Thymus (tissue), 11 donors: ENCODE measurements at regions not wholly inside any gene's neighbourhood (a gene's known extent, or its start where the extent isn't known, plus 50 kb on each side); places are given as distances from the start of the nearest gene placed in this dataset.

Experiments used
- DNase-seq, 9 donors: peaks; one replicate each; pipeline ENCODE4 v3.0.0-alpha.2; 2013; ENCODE audit warnings: low spot score in 9 of 9, low read depth in 6 of 9, missing footprints in 1 of 9
- H3K27ac ChIP-seq, 2 donors: one replicate each; pipeline ENCODE4 v1.5.1; 2013; ENCODE audit warnings: control low read depth in 1 of 2, low read depth in 1 of 2, low read length in 1 of 2, mild to moderate bottlenecking in 1 of 2, moderate library complexity in 1 of 2
- H3K27me3 ChIP-seq, 2 donors: one replicate each; pipeline ENCODE4 v1.5.1; 2013; ENCODE audit warnings: low read length in 1 of 2; ENCODE audit not compliant: control insufficient read depth in 2 of 2, insufficient read depth in 1 of 2
- H3K36me3 ChIP-seq, 2 donors: one replicate each; pipeline ENCODE4 v1.5.1; 2013; ENCODE audit warnings: low read length in 1 of 2, mild to moderate bottlenecking in 1 of 2, moderate library complexity in 1 of 2; ENCODE audit not compliant: control insufficient read depth in 2 of 2, insufficient read depth in 2 of 2
- H3K4me1 ChIP-seq, 2 donors: one replicate each; pipeline ENCODE4 v1.5.1; 2013; ENCODE audit warnings: low read length in 2 of 2; ENCODE audit not compliant: control insufficient read depth in 2 of 2, insufficient read depth in 2 of 2
- H3K4me3 ChIP-seq, 2 donors: one replicate each; pipeline ENCODE4 v1.5.1; 2013; ENCODE audit warnings: low read length in 2 of 2, control low read depth in 1 of 2, mild to moderate bottlenecking in 1 of 2
- H3K9me3 ChIP-seq, 2 donors: one replicate each; pipeline ENCODE4 v1.5.1; 2013; ENCODE audit warnings: low read length in 1 of 2, mild to moderate bottlenecking in 1 of 2; ENCODE audit not compliant: control insufficient read depth in 2 of 2, insufficient read depth in 1 of 2
- WGBS: extraction: QIAGEN DNeasy Blood & Tissue Kit; methylation state at CpG from one replicate; pipeline ENCODE4 v1.1.7; 2013; 5-methylcytosine and 5-hydroxymethylcytosine counted together
- donor health status: healthy.

DNA sequence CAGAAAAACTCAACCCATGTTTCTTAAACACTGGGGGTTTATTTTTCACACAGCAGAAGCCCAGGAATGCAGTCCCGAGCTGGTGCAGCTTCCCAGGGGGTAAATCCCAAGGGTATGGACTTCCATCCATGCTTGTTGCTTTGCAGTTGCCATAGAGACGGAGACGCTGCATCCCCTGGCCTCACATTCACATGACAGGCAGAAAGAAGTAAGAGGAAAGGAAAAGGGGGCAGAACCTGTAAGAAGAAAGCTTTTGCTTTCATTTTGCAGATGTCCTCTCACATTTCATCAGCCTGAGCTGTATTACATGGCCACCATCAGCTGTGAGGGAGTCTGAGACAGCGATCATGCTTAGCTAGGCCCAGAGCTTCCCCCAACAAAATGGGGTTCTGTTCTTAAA, 321.0 kb downstream of the AGTPBP1 start:
- Histone ChIP-seq H3K27ac (no peak overlapping the region), H3K4me3 (no peak overlapping the region), H3K36me3 (no peaks in the 10 kb centered on the region), H3K9me3 (no peaks in the 10 kb centered on the region), H3K27me3 (no peaks in the 10 kb centered on the region), H3K4me1 (peaks cover 2% of the 10 kb centered on the region in 2 donors)
- 46% methylated on average over 4 of the region's 4 CpGs for WGBS
- peak in 2 of 9 donors; percentile 4 to 20 for DNase-seq

DNA sequence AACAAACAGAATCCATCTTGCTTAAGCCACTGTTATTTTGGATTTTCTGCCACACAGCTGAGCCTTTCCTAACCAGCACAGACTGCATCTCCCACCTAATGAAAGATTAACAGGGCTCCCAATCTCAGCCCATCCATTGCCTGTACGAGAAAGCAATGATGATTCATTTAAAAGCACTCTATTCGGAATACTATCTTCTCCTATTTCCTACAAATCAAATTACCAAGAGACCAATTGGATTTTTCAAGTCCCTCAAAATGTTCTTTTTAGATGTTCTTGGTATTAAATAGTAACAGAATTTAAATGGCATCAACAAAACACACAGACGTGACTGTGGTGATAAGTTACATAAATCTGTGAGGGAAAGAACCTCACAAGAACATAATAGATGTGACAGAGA, 324.1 kb downstream of the AGTPBP1 start:
- Histone ChIP-seq H3K36me3 (no peaks in the 10 kb centered on the region), H3K27ac (no peak overlapping the region), H3K27me3 (no peaks in the 10 kb centered on the region), H3K4me3 (no peak overlapping the region), H3K4me1 (peaks cover 0 to 2% of the 10 kb centered on the region in 2 donors), H3K9me3 (no peaks in the 10 kb centered on the region)
- WGBS: 97% methylated on average over 3 of the region's 3 CpGs
- no peak for DNase-seq

DNA sequence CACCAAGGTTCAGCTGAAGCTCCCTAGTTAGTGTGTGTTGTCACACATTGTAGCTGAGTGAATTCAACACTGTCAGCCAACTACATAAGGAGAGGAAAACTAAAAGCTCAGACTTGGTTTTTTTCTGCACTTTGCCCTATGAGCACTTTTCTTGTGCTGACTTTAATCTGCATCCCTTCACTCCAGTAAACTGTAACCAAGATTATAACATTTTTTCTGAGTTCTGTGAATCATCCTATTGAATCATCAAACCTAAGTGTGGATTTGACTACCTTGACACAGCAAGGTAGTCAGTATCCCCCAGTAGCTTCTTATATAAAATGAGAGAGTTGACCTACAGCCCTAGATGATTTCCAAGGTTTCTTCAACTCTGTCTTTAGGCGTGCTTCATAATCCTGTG, 325.0 kb downstream of the AGTPBP1 start:
- no peaks in the 10 kb centered on the region for H3K9me3 ChIP-seq
- peaks cover 0 to 2% of the 10 kb centered on the region in 2 donors for H3K4me1 ChIP-seq
- H3K36me3 ChIP-seq: no peaks in the 10 kb centered on the region
- DNase-seq: no peak
- WGBS: 91% methylated on average over 1 of the region's 1 CpG
- H3K27ac ChIP-seq: no peak overlapping the region
- H3K4me3 ChIP-seq: no peak overlapping the region
- no peaks in the 10 kb centered on the region for H3K27me3 ChIP-seq

DNA sequence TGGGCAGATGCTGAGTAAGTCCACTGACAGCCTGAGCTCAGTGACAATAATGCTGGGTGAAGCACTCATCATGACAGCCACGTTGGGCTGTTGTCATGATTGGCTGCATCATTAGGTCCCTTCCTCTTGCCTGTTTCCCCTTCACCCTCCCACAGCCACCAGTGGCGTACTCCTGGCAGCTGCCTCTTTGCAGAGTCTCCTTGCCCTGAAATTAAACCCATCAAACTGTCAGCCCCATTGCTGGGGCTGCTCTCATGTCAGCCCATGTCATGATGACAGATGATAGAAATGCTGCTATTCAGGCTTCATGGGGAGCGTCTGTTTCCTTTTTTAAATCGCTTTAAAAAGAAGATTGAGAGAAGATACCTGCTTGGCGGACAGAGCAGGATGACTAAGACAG, 327.4 kb downstream of the AGTPBP1 start:
- no peaks in the 10 kb centered on the region for H3K36me3 ChIP-seq
- no peak overlapping the region for H3K27ac ChIP-seq
- no peaks in the 10 kb centered on the region for H3K27me3 ChIP-seq
- WGBS: 67% methylated on average over 5 of the region's 5 CpGs
- no peaks in the 10 kb centered on the region for H3K9me3 ChIP-seq
- no peak for DNase-seq
- no peak overlapping the region for H3K4me3 ChIP-seq
- no peaks in the 10 kb centered on the region for H3K4me1 ChIP-seq

DNA sequence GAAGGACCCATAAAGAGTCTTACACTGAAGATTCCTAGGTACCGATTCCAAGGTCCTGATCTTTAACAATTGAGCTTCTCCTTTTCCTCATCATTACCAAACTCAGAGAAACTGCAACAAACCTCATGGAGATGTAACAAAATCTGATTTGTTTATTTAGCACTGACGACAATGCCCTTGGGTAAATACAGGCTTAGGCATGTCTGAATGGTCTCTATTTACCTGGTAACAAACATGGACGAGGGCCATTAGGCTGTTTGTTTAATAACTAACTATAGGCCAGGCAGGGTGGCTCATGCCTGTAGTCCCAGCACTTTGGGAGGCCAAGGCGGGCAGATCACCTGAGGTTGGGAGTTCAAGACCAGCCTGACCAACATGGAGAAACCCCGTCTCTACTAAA, 333.3 kb downstream of the AGTPBP1 start:
- WGBS: 93% methylated on average over 4 of the region's 5 CpGs

DNA sequence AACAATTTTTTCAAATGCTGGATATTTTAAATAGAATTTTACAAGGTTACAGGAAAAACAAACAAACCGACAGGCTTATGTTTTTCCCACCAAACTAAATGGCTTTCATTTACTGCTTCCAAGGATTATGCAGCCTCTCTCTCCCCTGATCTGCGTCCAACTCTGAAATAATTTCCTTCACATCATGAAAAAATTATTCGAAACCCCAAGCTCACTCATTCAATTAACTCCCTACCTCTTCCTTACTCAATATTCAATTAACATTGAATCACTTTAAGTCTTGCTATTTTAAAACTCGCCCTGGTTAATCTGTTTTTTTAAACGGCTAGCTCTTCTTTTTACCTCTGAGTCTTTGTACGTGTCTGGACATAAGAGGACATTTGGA, 336.2 kb downstream of the AGTPBP1 start:
- 95% methylated on average over 6 of the region's 6 CpGs for WGBS
- H3K9me3 ChIP-seq: no peaks in the 10 kb centered on the region

More for the DNA sequence above, 333.3 kb downstream of the AGTPBP1 start:
- Histone ChIP-seq H3K27ac (no peak overlapping the region), H3K4me3 (no peak overlapping the region), H3K36me3 (no peaks in the 10 kb centered on the region), H3K4me1 (no peaks in the 10 kb centered on the region), H3K9me3 (no peaks in the 10 kb centered on the region), H3K27me3 (no peaks in the 10 kb centered on the region)
- no peak for DNase-seq

DNA sequence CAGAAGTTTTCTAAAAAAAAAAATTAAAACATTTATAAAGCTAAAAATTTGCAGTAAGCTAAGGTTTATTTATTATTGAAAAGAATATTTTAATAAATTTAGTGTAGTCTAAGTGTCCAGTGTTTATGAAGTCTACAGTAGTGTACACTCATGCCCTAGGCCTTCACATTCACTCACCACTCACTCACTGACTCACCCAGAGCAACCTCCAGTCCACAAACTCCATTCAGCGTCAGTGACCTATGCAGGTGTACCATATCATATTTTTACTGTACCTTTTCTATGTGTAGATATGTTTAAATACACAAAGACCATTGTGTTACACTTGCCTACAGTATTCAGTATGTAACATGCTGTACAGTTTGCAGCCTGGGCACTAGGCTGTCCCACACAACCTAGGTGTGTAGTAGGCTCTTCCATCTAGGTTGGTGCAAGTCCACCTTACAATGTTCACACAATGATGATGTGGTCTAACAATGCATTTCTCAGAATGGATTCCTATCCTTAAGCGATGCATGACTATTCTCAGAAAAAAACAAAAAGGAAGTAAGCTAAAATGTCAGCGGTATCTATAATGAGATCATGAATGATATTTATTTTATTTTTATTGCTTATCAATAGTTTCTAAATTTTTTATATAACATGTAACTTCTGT, 336.7 kb downstream of the AGTPBP1 start:
- H3K36me3 ChIP-seq: no peaks in the 10 kb centered on the region
- no peaks in the 10 kb centered on the region for H3K9me3 ChIP-seq
- H3K27ac ChIP-seq: no peak overlapping the region
- no peak overlapping the region for H3K4me3 ChIP-seq
- 95% methylated on average over 3 of the region's 3 CpGs for WGBS
- DNase-seq: no peak
- H3K4me1 ChIP-seq: no peaks in the 10 kb centered on the region
- H3K27me3 ChIP-seq: no peaks in the 10 kb centered on the region

More for the DNA sequence above, 336.2 kb downstream of the AGTPBP1 start:
- no peaks in the 10 kb centered on the region for H3K4me1 ChIP-seq
- no peak overlapping the region for H3K27ac ChIP-seq
- H3K27me3 ChIP-seq: no peaks in the 10 kb centered on the region
- no peak for DNase-seq
- H3K36me3 ChIP-seq: no peaks in the 10 kb centered on the region
- no peak overlapping the region for H3K4me3 ChIP-seq

DNA sequence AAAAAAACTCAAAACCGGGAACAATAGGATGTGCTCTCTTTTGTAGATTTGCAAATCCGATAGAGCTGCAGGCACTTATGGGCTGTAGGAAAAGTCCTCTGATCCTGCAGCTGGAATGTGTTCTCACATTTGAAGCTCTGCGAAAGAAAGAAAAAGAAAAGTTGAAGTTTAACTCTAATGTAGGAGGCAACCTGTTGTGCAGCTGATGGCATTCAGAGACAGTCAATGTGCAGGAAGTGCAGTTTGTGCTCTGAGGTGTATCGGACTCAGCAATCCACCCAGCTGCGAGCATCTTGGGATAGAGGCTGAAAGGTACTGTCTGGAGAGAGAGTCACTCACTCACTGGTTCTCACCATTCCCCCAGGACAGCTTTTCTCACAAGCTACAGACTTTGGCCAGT, 339.2 kb downstream of the AGTPBP1 start:
- WGBS: 91% methylated on average over 5 of the region's 5 CpGs

DNA sequence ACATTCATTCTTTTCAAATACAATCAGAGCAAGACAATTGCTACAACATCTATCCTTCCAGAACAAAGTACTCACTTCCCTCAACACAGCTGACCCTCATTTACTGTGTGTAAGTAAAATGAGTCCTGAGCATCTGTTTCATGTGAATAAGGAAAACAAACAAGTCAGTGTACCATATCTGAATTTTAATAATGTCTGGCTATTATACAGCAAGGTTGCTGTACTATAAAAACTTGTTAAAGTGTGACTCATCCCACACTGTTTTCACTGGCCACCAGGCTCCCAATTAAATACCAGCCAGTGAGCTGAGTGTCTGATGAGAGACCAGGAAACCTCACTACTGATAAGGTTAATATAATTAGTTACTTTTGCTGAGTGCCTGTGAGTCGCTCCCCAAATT, 339.8 kb downstream of the AGTPBP1 start:
- no peak overlapping the region for H3K4me3 ChIP-seq
- no peaks in the 10 kb centered on the region for H3K27me3 ChIP-seq
- no peaks in the 10 kb centered on the region for H3K9me3 ChIP-seq
- no peak overlapping the region for H3K27ac ChIP-seq
- 90% methylated on average over 1 of the region's 1 CpG for WGBS
- no peaks in the 10 kb centered on the region for H3K4me1 ChIP-seq
- DNase-seq: no peak
- no peaks in the 10 kb centered on the region for H3K36me3 ChIP-seq

More for the DNA sequence above, 339.2 kb downstream of the AGTPBP1 start:
- Histone ChIP-seq H3K9me3 (no peaks in the 10 kb centered on the region), H3K4me1 (no peaks in the 10 kb centered on the region), H3K4me3 (no peak overlapping the region), H3K36me3 (no peaks in the 10 kb centered on the region), H3K27ac (no peak overlapping the region), H3K27me3 (no peaks in the 10 kb centered on the region)
- no peak for DNase-seq
